Fibroblast of lung (primary cell): ENCODE measurements at regions not wholly inside any gene's neighbourhood (a gene's known extent, or its start where the extent isn't known, plus 50 kb on each side); places are given as distances from the start of the nearest gene placed in this dataset.

Source experiments
- DNase-seq, 2 donors: peaks; one replicate each; pipeline versions ENCODE4 v3.0.0 to v3.0.0-alpha.2; 2010; ENCODE audit warnings: low read depth in 2 of 2
- H2AFZ ChIP-seq: 2 replicates; pipeline ENCODE4 v1.5.1; 2012; ENCODE audit warnings: low read length, control low read depth, inconsistent platforms
- H3K27ac ChIP-seq: 2 replicates; pipeline ENCODE4 v1.5.1; 2011; ENCODE audit warnings: low read length, control low read depth; ENCODE audit not compliant: insufficient read depth
- H3K27me3 ChIP-seq: 2 replicates; pipeline ENCODE4 v1.5.1; 2011; ENCODE audit warnings: mild to moderate bottlenecking, low read length; ENCODE audit not compliant: control insufficient read depth, insufficient read depth
- H3K36me3 ChIP-seq: 2 replicates; pipeline ENCODE4 v1.5.1; 2011; ENCODE audit warnings: low read length; ENCODE audit not compliant: control insufficient read depth, insufficient read depth
- H3K4me1 ChIP-seq: 2 replicates; pipeline ENCODE4 v1.5.1; 2011; ENCODE audit warnings: low read length; ENCODE audit not compliant: control insufficient read depth, insufficient read depth; ENCODE audit errors: extremely low read depth
- H3K4me2 ChIP-seq: 2 replicates; pipeline ENCODE4 v1.5.1; 2011; ENCODE audit warnings: low read length, control low read depth; ENCODE audit not compliant: insufficient read depth; ENCODE audit errors: extremely low read depth
- H3K4me3 ChIP-seq, 4 experiments: fragments of 200-600 bp in 1 of 4; sonication (generic) in 1 of 4; replicated peaks in 1 of 4; 2 replicates each; pipeline ENCODE4 v1.5.1; 2011 to 2016; ENCODE audit warnings: low read length in 4 of 4, low read depth in 3 of 4, mild to moderate bottlenecking in 3 of 4, control low read depth in 2 of 4, inconsistent platforms in 1 of 4, mixed read lengths in 1 of 4; ENCODE audit not compliant: insufficient read depth in 1 of 4; ENCODE audit errors: control extremely low read depth in 1 of 4
- H3K79me2 ChIP-seq: 2 replicates; pipeline ENCODE4 v1.5.1; 2012; ENCODE audit warnings: mild to moderate bottlenecking, low read length, inconsistent platforms; ENCODE audit not compliant: control insufficient read depth, insufficient read depth
- H3K9ac ChIP-seq: 2 replicates; pipeline ENCODE4 v1.5.1; 2011; ENCODE audit warnings: mild to moderate bottlenecking, low read length, control low read depth; ENCODE audit not compliant: insufficient read depth
- H3K9me3 ChIP-seq: 2 replicates; pipeline ENCODE4 v1.5.1; 2012; ENCODE audit warnings: low read depth, low read length; ENCODE audit not compliant: control insufficient read depth, insufficient read depth
- H4K20me1 ChIP-seq: 2 replicates; pipeline ENCODE4 v1.5.1; 2011; ENCODE audit warnings: low read length; ENCODE audit not compliant: control insufficient read depth, insufficient read depth; ENCODE audit errors: extremely low read depth
- CTCF ChIP-seq, 2 donors: IDR thresholded peaks in 1 of 2; conservative IDR thresholded peaks in 1 of 2; 1 replicate in 1 of 2; 2 replicates in 1 of 2; pipeline ENCODE4 v1.5.1; 2011 to 2012; ENCODE audit warnings: low read length in 2 of 2, control low read depth in 1 of 2, inconsistent platforms in 1 of 2, low read depth in 1 of 2, mild to moderate bottlenecking in 1 of 2
- EZH2 ChIP-seq: IDR thresholded peaks from 2 replicates; pipeline ENCODE4 v1.5.1; 2012; ENCODE audit warnings: low read length, control low read depth, mild to moderate bottlenecking; ENCODE audit errors: missing control alignments

DNA sequence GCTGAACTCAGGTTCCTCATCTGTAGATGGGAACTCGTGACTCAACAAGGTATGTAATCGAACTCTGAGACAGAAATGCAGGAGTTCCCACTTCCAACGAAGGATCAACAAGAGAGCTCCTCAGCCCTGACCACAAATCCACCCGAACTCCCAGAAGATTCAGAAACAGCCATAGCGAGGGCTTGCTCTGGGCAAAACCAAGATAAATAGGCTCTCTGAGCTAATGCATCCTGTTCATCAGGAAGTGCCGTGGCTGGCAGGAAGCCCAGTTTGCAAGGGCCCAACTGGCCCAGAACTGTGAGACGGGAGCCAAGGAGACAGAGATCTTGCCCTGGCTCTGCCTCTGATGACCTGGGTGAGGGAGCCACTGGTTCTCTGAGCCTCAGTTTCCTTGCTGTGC is 141.7 kb upstream of the PFKP start:
- H3K4me2 ChIP-seq, result no peak overlapping the region
- H3K4me3 ChIP-seq, result no peak overlapping the region
- peak; percentile 15 to 79 for DNase-seq
- no peaks in the 10 kb centered on the region for H3K79me2 ChIP-seq
- no peaks in the 10 kb centered on the region for H3K4me1 ChIP-seq
- peaks cover 2% of the 10 kb centered on the region for H3K27me3 ChIP-seq
- H3K27ac ChIP-seq, result no peak overlapping the region
- H3K36me3 ChIP-seq, result no peaks in the 10 kb centered on the region
- no peaks in the 10 kb centered on the region for H4K20me1 ChIP-seq
- H2AFZ ChIP-seq, result no peak overlapping the region
- H3K9ac ChIP-seq, result no peak overlapping the region
- TF ChIP-seq CTCF (conservative IDR thresholded peaks at IDR 0.05 in 1 of 2, IDR thresholded peaks at IDR 0.05 in 1 of 2; ENCODE audit: low read depth in 1 of 2, low read length in 2 of 2) (no peak), EZH2 (no peak)
- no peaks in the 10 kb centered on the region for H3K9me3 ChIP-seq

- Histone ChIP-seq H3K79me2 (no peaks in the 10 kb centered on the region), H4K20me1 (no peaks in the 10 kb centered on the region), H3K4me2 (no peak overlapping the region), H3K4me1 (no peaks in the 10 kb centered on the region), H3K4me3 (no peak overlapping the region), H3K27me3 (peaks cover 2% of the 10 kb centered on the region), H3K9ac (no peak overlapping the region), H3K9me3 (no peaks in the 10 kb centered on the region), H3K36me3 (no peaks in the 10 kb centered on the region), H3K27ac (no peak overlapping the region), H2AFZ (no peak overlapping the region)
- no peak for TF ChIP-seq CTCF (conservative IDR thresholded peaks at IDR 0.05 in 1 of 2, IDR thresholded peaks at IDR 0.05 in 1 of 2; ENCODE audit: low read depth in 1 of 2, low read length in 2 of 2)
- no peak for TF ChIP-seq EZH2
- no peak for DNase-seq
These were observed 142.9 kb upstream of the PFKP start for GRCh38 chr10:2924431-2924830.

GRCh38 chr10:2921956-2922680 is 145.2 kb upstream of the PFKP start:
- H4K20me1 ChIP-seq, result no peaks in the 10 kb centered on the region
- no peak overlapping the region for H2AFZ ChIP-seq
- no peak overlapping the region for H3K27ac ChIP-seq
- H3K4me3 ChIP-seq, result no peak overlapping the region
- H3K9ac ChIP-seq, result no peak overlapping the region
- H3K36me3 ChIP-seq, result no peaks in the 10 kb centered on the region
- H3K79me2 ChIP-seq, result no peaks in the 10 kb centered on the region
- H3K27me3 ChIP-seq, result peaks cover 2% of the 10 kb centered on the region
- no peaks in the 10 kb centered on the region for H3K9me3 ChIP-seq
- DNase-seq, result peak in 1 of 2 donors; percentile 48
- TF ChIP-seq EZH2, result no peak
- no peak for TF ChIP-seq CTCF (conservative IDR thresholded peaks at IDR 0.05 in 1 of 2, IDR thresholded peaks at IDR 0.05 in 1 of 2; ENCODE audit: low read depth in 1 of 2, low read length in 2 of 2)
- no peak overlapping the region for H3K4me2 ChIP-seq
- no peaks in the 10 kb centered on the region for H3K4me1 ChIP-seq
